Endothelial cell of umbilical vein (primary cell): ENCODE measurements at regions not wholly inside any gene's neighbourhood (a gene's known extent, or its start where the extent isn't known, plus 50 kb on each side); places are given as distances from the start of the nearest gene placed in this dataset.

Experiments used
- BruUV-seq: library from RNA; stranded (reverse); fragments of 400-500 nt; replicated peaks from 2 replicates; lab custom pipeline; 2021; lab: Mats Ljungman, UMichigan
- CTCF ChIA-PET: fragments of 300-600, 350-600 bp; sonication (Branson Sonifier 250); formaldehyde crosslinking; loops from one replicate; lab custom pipeline; 2021; ENCODE audit warnings: antibody characterized with exemption, inconsistent platforms; lab: Charles Lee
- POLR2A ChIA-PET: fragments of 300-600, 350-600 bp; sonication (Branson Sonifier 250); formaldehyde crosslinking; loops from one replicate; lab custom pipeline; 2021; ENCODE audit warnings: antibody characterized with exemption, inconsistent platforms; lab: Charles Lee
- DNase-seq: peaks from one replicate; pipeline ENCODE4 v3.0.0-alpha.2; 2011; ENCODE audit warnings: low read depth, low spot score
- FAIRE-seq: peaks from 2 replicates; lab custom pipeline; 2011; peaks lifted over from hg19 to GRCh38; lab: Jason Lieb, UNC
- H2AFZ ChIP-seq: 2 replicates; pipeline ENCODE4 v1.6.0; 2012; ENCODE audit warnings: low read depth, low read length, control low read depth, inconsistent platforms
- H3K27ac ChIP-seq: 2 replicates; pipeline ENCODE4 v1.5.1; 2011; ENCODE audit warnings: low read depth, mild to moderate bottlenecking, control low read depth, low read length, moderate library complexity; ENCODE audit not compliant: insufficient read depth
- H3K27me3 ChIP-seq, 2 experiments: 2 replicates each; pipeline versions ENCODE4 v1.6.0 to v1.6.1; 2011; ENCODE audit warnings: low read length in 2 of 2, mixed read lengths in 1 of 2; ENCODE audit not compliant: control insufficient read depth in 2 of 2, insufficient read depth in 2 of 2
- H3K36me3 ChIP-seq, 2 experiments: 2 replicates in 1 of 2; 3 replicates in 1 of 2; pipeline ENCODE4 v1.5.1; 2011; ENCODE audit warnings: low read length in 2 of 2, mild to moderate bottlenecking in 1 of 2, moderate library complexity in 1 of 2; ENCODE audit not compliant: control insufficient read depth in 2 of 2, insufficient read depth in 2 of 2; ENCODE audit errors: extremely low read depth in 1 of 2
- H3K4me1 ChIP-seq: 3 replicates; pipeline ENCODE4 v1.5.1; 2011; ENCODE audit warnings: mild to moderate bottlenecking, low read length; ENCODE audit not compliant: control insufficient read depth, insufficient read depth; ENCODE audit errors: extremely low read depth
- H3K4me2 ChIP-seq: 2 replicates; pipeline ENCODE4 v1.6.1; 2011; ENCODE audit warnings: low read length, control low read depth, mixed read lengths; ENCODE audit not compliant: insufficient read depth
- H3K4me3 ChIP-seq, 3 experiments: fragments of 200-600 bp in 1 of 3; sonication (generic), shearing (Covaris generic) in 1 of 3; replicated peaks in 1 of 3; 2 replicates each; pipeline ENCODE4 v1.5.1; 2011 to 2016; ENCODE audit warnings: control low read depth in 3 of 3, low read length in 3 of 3, mild to moderate bottlenecking in 2 of 3, inconsistent platforms in 1 of 3, low read depth in 1 of 3, moderate library complexity in 1 of 3; ENCODE audit not compliant: insufficient read depth in 1 of 3
- H3K79me2 ChIP-seq: 2 replicates; pipeline ENCODE4 v1.6.0; 2012; ENCODE audit warnings: low read length, inconsistent platforms; ENCODE audit not compliant: control insufficient read depth, insufficient read depth
- H3K9ac ChIP-seq: replicated peaks from 2 replicates; pipeline ENCODE3; 2011; ENCODE audit warnings: low read length, control low read depth; ENCODE audit not compliant: insufficient read depth; ENCODE audit errors: extremely low read depth
- H3K9me1 ChIP-seq: replicated peaks from 3 replicates; pipeline ENCODE4 v1.6.0; 2011; ENCODE audit warnings: mild to moderate bottlenecking, low read length; ENCODE audit not compliant: control insufficient read depth, insufficient read depth; ENCODE audit errors: extremely low read depth
- H3K9me3 ChIP-seq: replicated peaks from 2 replicates; pipeline ENCODE4 v1.5.1; 2012; ENCODE audit warnings: low read length, inconsistent platforms; ENCODE audit not compliant: control insufficient read depth, insufficient read depth
- H4K20me1 ChIP-seq: replicated peaks from 2 replicates; pipeline ENCODE3; 2011; ENCODE audit warnings: mild to moderate bottlenecking, low read length; ENCODE audit not compliant: control insufficient read depth, insufficient read depth; ENCODE audit errors: extremely low read depth
- EZH2 ChIP-seq: IDR thresholded peaks from 2 replicates; pipeline ENCODE4 v1.6.1; 2012; ENCODE audit warnings: borderline replicate concordance, low read depth, mild to moderate bottlenecking, moderate library complexity, low read length, inconsistent platforms; ENCODE audit not compliant: severe bottlenecking
- FOS ChIP-seq: IDR thresholded peaks from 2 replicates; pipeline ENCODE4 v1.6.1; 2011; ENCODE audit warnings: mild to moderate bottlenecking, low read length, moderate library complexity, borderline replicate concordance; ENCODE audit not compliant: insufficient read depth
- GATA2 ChIP-seq: IDR thresholded peaks from 2 replicates; pipeline ENCODE4 v1.7.0; 2011; ENCODE audit warnings: low read depth, mild to moderate bottlenecking, moderate library complexity, mixed read lengths, low read length; ENCODE audit not compliant: insufficient read length, insufficient read depth
- JUN ChIP-seq: IDR thresholded peaks from 2 replicates; pipeline ENCODE4 v1.6.1; 2011; ENCODE audit warnings: borderline replicate concordance, low read depth; ENCODE audit not compliant: insufficient read length, insufficient read depth
- MAX ChIP-seq: IDR thresholded peaks from 2 replicates; pipeline ENCODE4 v1.6.1; 2011; ENCODE audit not compliant: insufficient read depth, insufficient read length
- MYC ChIP-seq: IDR thresholded peaks from one replicate; pipeline ENCODE4 v1.6.1; 2011; ENCODE audit warnings: mild to moderate bottlenecking, low read depth, low read length
- POLR2A ChIP-seq: IDR thresholded peaks from 2 replicates; pipeline ENCODE4 v1.6.1; 2012; ENCODE audit warnings: low read depth, mild to moderate bottlenecking, control low read depth, low read length
- POLR2AphosphoS5 ChIP-seq: IDR thresholded peaks from 2 replicates; pipeline ENCODE4 v1.6.1; 2012; ENCODE audit warnings: low read depth, mild to moderate bottlenecking, control low read depth, low read length, moderate library complexity; ENCODE audit not compliant: insufficient read depth
- dilution Hi-C: fragments of 300-500 bp; cut with MboI; formaldehyde crosslinking; loops from one replicate; pipeline ENCODE4 v1.15.0; 2019; ENCODE audit warnings: low sequenced_read_pairs; ENCODE audit not compliant: extremely low pct_ligation_motif_present
- intact Hi-C: fragments of 100-400 bp; cut with micrococcal nuclease; formaldehyde crosslinking; loops from one replicate; pipeline ENCODE4 v1.10.0; 2022
- TF ChIP-seq, protein P1 (sequence below), 2 donors: IDR thresholded peaks; 1 replicate in 1 of 2; 2 replicates in 1 of 2; pipeline ENCODE4 v1.5.1; 2011; ENCODE audit warnings: low read length in 2 of 2, mild to moderate bottlenecking in 2 of 2, moderate library complexity in 2 of 2, control low read depth in 1 of 2, inconsistent platforms in 1 of 2, low read depth in 1 of 2; ENCODE audit not compliant: insufficient read depth in 1 of 2; ENCODE audit errors: extremely low read depth in 1 of 2

- Histone ChIP-seq H3K27ac (no peak overlapping the region), H4K20me1 (no peaks in the 10 kb centered on the region), H3K9me1 (no peaks in the 10 kb centered on the region), H2AFZ (no peak overlapping the region), H3K9ac (no peak overlapping the region), H3K4me1 (peaks cover 13% of the 10 kb centered on the region), H3K36me3 (no peaks in the 10 kb centered on the region), H3K4me3 (no peak overlapping the region), H3K9me3 (no peaks in the 10 kb centered on the region), H3K27me3 (no peaks in the 10 kb centered on the region), H3K4me2 (peak overlapping the region; percentile 14), H3K79me2 (no peaks in the 10 kb centered on the region)
- dilution Hi-C loops (no loop called here), intact Hi-C loops (loop anchor here (2.0 to 5.0 kb wide), 2 partner anchors 87 to 130 kb away; no protein-coding TSS in a partner anchor)
- no peak for TF ChIP-seq MYC
- no peak for TF ChIP-seq POLR2AphosphoS5
- no peak for TF ChIP-seq GATA2
- TF ChIP-seq JUN = no peak
- TF ChIP-seq FOS = no peak
- TF ChIP-seq, protein P1, sequence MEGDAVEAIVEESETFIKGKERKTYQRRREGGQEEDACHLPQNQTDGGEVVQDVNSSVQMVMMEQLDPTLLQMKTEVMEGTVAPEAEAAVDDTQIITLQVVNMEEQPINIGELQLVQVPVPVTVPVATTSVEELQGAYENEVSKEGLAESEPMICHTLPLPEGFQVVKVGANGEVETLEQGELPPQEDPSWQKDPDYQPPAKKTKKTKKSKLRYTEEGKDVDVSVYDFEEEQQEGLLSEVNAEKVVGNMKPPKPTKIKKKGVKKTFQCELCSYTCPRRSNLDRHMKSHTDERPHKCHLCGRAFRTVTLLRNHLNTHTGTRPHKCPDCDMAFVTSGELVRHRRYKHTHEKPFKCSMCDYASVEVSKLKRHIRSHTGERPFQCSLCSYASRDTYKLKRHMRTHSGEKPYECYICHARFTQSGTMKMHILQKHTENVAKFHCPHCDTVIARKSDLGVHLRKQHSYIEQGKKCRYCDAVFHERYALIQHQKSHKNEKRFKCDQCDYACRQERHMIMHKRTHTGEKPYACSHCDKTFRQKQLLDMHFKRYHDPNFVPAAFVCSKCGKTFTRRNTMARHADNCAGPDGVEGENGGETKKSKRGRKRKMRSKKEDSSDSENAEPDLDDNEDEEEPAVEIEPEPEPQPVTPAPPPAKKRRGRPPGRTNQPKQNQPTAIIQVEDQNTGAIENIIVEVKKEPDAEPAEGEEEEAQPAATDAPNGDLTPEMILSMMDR (IDR thresholded peaks at IDR 0.05; ENCODE audit: extremely low read depth in 1 of 2, insufficient read depth in 1 of 2, low read depth in 1 of 2, low read length in 2 of 2) = no peak
- no peak for TF ChIP-seq EZH2
- TF ChIP-seq MAX = no peak
- TF ChIP-seq POLR2A = no peak
- no TSS peak for BruUV-seq
- FAIRE-seq (peak; percentile 86), DNase-seq (peak; percentile 83)
- ChIA-PET CTCF (no interaction called here), POLR2A (no interaction called here)
These were observed 991.4 kb downstream of the ADGRL2 start for GRCh38 chr1:82792151-82792550.
